SK-N-SH (cell line): ENCODE measurements at regions not wholly inside any gene's neighbourhood (a gene's known extent, or its start where the extent isn't known, plus 50 kb on each side); places are given as distances from the start of the nearest gene placed in this dataset.

Experiments
- CTCF ChIA-PET: fragments of 300-600, 350-600 bp; formaldehyde crosslinking; extraction: SDS; loops from one replicate; lab custom pipeline; 2021; lab: Yijun Ruan, JAX
- POLR2A ChIA-PET: fragments of 350-600 bp; sonication (Branson Sonifier 250); formaldehyde crosslinking; extraction: SDS; loops from one replicate; lab custom pipeline; 2020; ENCODE audit warnings: antibody characterized with exemption, inconsistent platforms; lab: Yijun Ruan, JAX
- DNase-seq: peaks from one replicate; pipeline ENCODE4 v3.0.0; 2012
- H2AFZ ChIP-seq: fragments of 200-600 bp; sonication (generic); 2 replicates; pipeline ENCODE4 v1.8.1; 2016; ENCODE audit warnings: antibody characterized with exemption, mild to moderate bottlenecking, low read depth
- H3F3A ChIP-seq: fragments of 200-600 bp; sonication (generic); replicated peaks from 2 replicates; pipeline ENCODE3; 2016; ENCODE audit warnings: antibody characterized with exemption, mild to moderate bottlenecking; ENCODE audit not compliant: insufficient read depth
- H3K27ac ChIP-seq, 2 experiments: fragments of 200-500 bp in 1 of 2; fragments of 200-600 bp in 1 of 2; sonication (Bioruptor generic) in 1 of 2; sonication (generic), shearing (Covaris generic) in 1 of 2; 2 replicates each; pipeline versions ENCODE4 v1.5.1 to v1.6.1; 2014 to 2016; ENCODE audit warnings: low read depth in 2 of 2, inconsistent platforms in 1 of 2, low read length in 1 of 2, mild to moderate bottlenecking in 1 of 2, mixed read lengths in 1 of 2
- H3K27me3 ChIP-seq: fragments of 200-600 bp; sonication (generic), shearing (Covaris generic); 2 replicates; pipeline ENCODE4 v1.6.1; 2016; ENCODE audit warnings: mixed run types; ENCODE audit not compliant: insufficient read depth
- H3K36me3 ChIP-seq, 2 experiments: fragments of 200-500 bp in 1 of 2; fragments of 200-600 bp in 1 of 2; sonication (Bioruptor generic) in 1 of 2; sonication (generic) in 1 of 2; replicated peaks in 1 of 2; 2 replicates each; pipeline versions ENCODE3 to v1.5.1; 2014 to 2016; ENCODE audit warnings: low read length in 1 of 2, mild to moderate bottlenecking in 1 of 2; ENCODE audit not compliant: insufficient read depth in 2 of 2, control insufficient read depth in 1 of 2
- H3K4me1 ChIP-seq, 2 experiments: fragments of 200-500 bp in 1 of 2; fragments of 200-600 bp in 1 of 2; sonication (Bioruptor generic) in 1 of 2; sonication (generic), shearing (Covaris generic) in 1 of 2; 2 replicates each; pipeline versions ENCODE4 v1.5.1 to v1.6.1; 2014 to 2016; ENCODE audit warnings: low read depth in 1 of 2, low read length in 1 of 2, mixed run types in 1 of 2; ENCODE audit not compliant: insufficient read depth in 2 of 2, control insufficient read depth in 1 of 2
- H3K4me2 ChIP-seq: fragments of 200-600 bp; sonication (generic), shearing (Covaris generic); 2 replicates; pipeline ENCODE4 v1.6.1; 2017; ENCODE audit warnings: mixed run types
- H3K4me3 ChIP-seq, 2 experiments: fragments of 200-500 bp in 1 of 2; fragments of 200-600 bp in 1 of 2; sonication (Bioruptor generic) in 1 of 2; sonication (generic), shearing (Covaris generic) in 1 of 2; 2 replicates each; pipeline versions ENCODE4 v1.5.1 to v1.8.1; 2014 to 2016; ENCODE audit warnings: low read depth in 2 of 2, inconsistent platforms in 1 of 2, low read length in 1 of 2, mild to moderate bottlenecking in 1 of 2, mixed read lengths in 1 of 2, moderate library complexity in 1 of 2
- H3K79me2 ChIP-seq: fragments of 200-600 bp; sonication (generic); 2 replicates; pipeline ENCODE4 v1.8.1; 2017; ENCODE audit warnings: mild to moderate bottlenecking; ENCODE audit not compliant: insufficient read depth
- H3K9ac ChIP-seq: fragments of 200-600 bp; sonication (generic); 2 replicates; pipeline ENCODE4 v1.6.1; 2017; ENCODE audit warnings: mixed run types
- H3K9me2 ChIP-seq: fragments of 200-600 bp; sonication (generic); 2 replicates; pipeline ENCODE4 v1.6.1; 2017; ENCODE audit warnings: mixed run types
- H3K9me3 ChIP-seq: fragments of 200-600 bp; sonication (generic); 2 replicates; pipeline ENCODE4 v1.6.1; 2017; ENCODE audit warnings: mixed run types, mild to moderate bottlenecking, moderate library complexity
- H4K20me1 ChIP-seq: fragments of 200-600 bp; sonication (generic); 2 replicates; pipeline ENCODE4 v1.6.1; 2017; ENCODE audit warnings: mild to moderate bottlenecking, mixed run types; ENCODE audit not compliant: insufficient read depth
- CHD2 ChIP-seq: fragments of 150-350 bp; IDR thresholded peaks from 2 replicates; pipeline ENCODE4 v1.6.1; 2018; ENCODE audit warnings: low read length; ENCODE audit not compliant: partially characterized antibody
- ELF1 ChIP-seq: IDR thresholded peaks from 2 replicates; pipeline ENCODE4 v1.4.0; 2012
- EP300 ChIP-seq, 2 experiments: IDR thresholded peaks; 2 replicates each; pipeline versions ENCODE4 v1.4.0 to v1.6.1; 2012; ENCODE audit warnings: borderline replicate concordance in 1 of 2, low read depth in 1 of 2, low read length in 1 of 2
- FOSL2 ChIP-seq: IDR thresholded peaks from 2 replicates; pipeline ENCODE4 v1.4.0; 2012; ENCODE audit warnings: low read depth, mild to moderate bottlenecking, moderate library complexity, borderline replicate concordance
- FOXM1 ChIP-seq: IDR thresholded peaks from 2 replicates; pipeline ENCODE4 v1.4.0; 2012; ENCODE audit warnings: low read depth, mild to moderate bottlenecking
- IRF3 ChIP-seq: fragments of 150-350 bp; IDR thresholded peaks from 2 replicates; pipeline ENCODE4 v1.6.1; 2016; ENCODE audit warnings: mild to moderate bottlenecking, low read depth, low read length
- MAX ChIP-seq: IDR thresholded peaks from 2 replicates; pipeline ENCODE4 v1.4.0; 2012; ENCODE audit warnings: low read depth
- MEF2A ChIP-seq: IDR thresholded peaks from 2 replicates; pipeline ENCODE4 v1.4.0; 2012; ENCODE audit warnings: low read depth, borderline replicate concordance
- MXI1 ChIP-seq: IDR thresholded peaks from 2 replicates; pipeline ENCODE4 v1.6.1; 2012; ENCODE audit warnings: mild to moderate bottlenecking, low read depth, low read length, improper control_type of control experiment
- NRF1 ChIP-seq: IDR thresholded peaks from 2 replicates; pipeline ENCODE4 v1.6.1; 2012; ENCODE audit warnings: low read depth, mild to moderate bottlenecking, low read length
- POLR2AphosphoS5 ChIP-seq: IDR thresholded peaks from 2 replicates; pipeline ENCODE4 v1.6.1; 2012; ENCODE audit warnings: low read depth, low read length
- RCOR1 ChIP-seq: fragments of 150-350 bp; IDR thresholded peaks from 2 replicates; pipeline ENCODE4 v1.6.1; 2017; ENCODE audit warnings: antibody characterized with exemption, low read length
- RFX5 ChIP-seq: IDR thresholded peaks from 2 replicates; pipeline ENCODE4 v1.6.1; 2012; ENCODE audit warnings: mild to moderate bottlenecking, improper control_type of control experiment, low read length
- RXRA ChIP-seq: IDR thresholded peaks from 2 replicates; pipeline ENCODE4 v1.4.0; 2012; ENCODE audit warnings: low read depth, mild to moderate bottlenecking, borderline replicate concordance
- SMC3 ChIP-seq: IDR thresholded peaks from 2 replicates; pipeline ENCODE4 v1.6.1; 2012; ENCODE audit warnings: low read depth, low read length, improper control_type of control experiment
- TCF12 ChIP-seq: IDR thresholded peaks from 2 replicates; pipeline ENCODE4 v1.4.0; 2012
- TEAD4 ChIP-seq: IDR thresholded peaks from 2 replicates; pipeline ENCODE4 v1.4.0; 2012; ENCODE audit warnings: mild to moderate bottlenecking, borderline replicate concordance; ENCODE audit not compliant: insufficient read depth
- USF1 ChIP-seq: IDR thresholded peaks from 2 replicates; pipeline ENCODE4 v1.4.0; 2012; ENCODE audit warnings: low read depth, borderline replicate concordance
- ZBTB33 ChIP-seq: IDR thresholded peaks from 2 replicates; pipeline ENCODE4 v1.4.0; 2012; ENCODE audit warnings: low read depth, borderline replicate concordance
- WGBS: methylation state at CpG from one replicate; pipeline ENCODE4 v1.1.6; 2017; ENCODE audit warnings: low lambda C conversion rate; 5-methylcytosine and 5-hydroxymethylcytosine counted together

- Histone ChIP-seq H3K79me2 (no peaks in the 10 kb centered on the region), H4K20me1 (no peaks in the 10 kb centered on the region), H3K27me3 (no peaks in the 10 kb centered on the region), H3K9me3 (no peaks in the 10 kb centered on the region), H3K36me3 (no peaks in the 10 kb centered on the region), H3K9ac (no peak overlapping the region), H3F3A (no peaks in the 10 kb centered on the region), H3K9me2 (no peaks in the 10 kb centered on the region), H2AFZ (no peak overlapping the region), H3K4me2 (no peak overlapping the region), H3K27ac (no peak overlapping the region), H3K4me3 (no peak overlapping the region), H3K4me1 (no peaks in the 10 kb centered on the region)
- POLR2A ChIA-PET, result no interaction called here
- 0% methylated on average over 2 of the region's 4 CpGs for WGBS
- DNase-seq, result no peak
- no peak for TF ChIP-seq RXRA
- no peak for TF ChIP-seq SMC3
- TF ChIP-seq TCF12, result no peak
- TF ChIP-seq CHD2, result no peak
- TF ChIP-seq POLR2AphosphoS5, result no peak
- TF ChIP-seq RFX5, result no peak
- TF ChIP-seq FOSL2, result no peak
- TF ChIP-seq ELF1, result no peak
- TF ChIP-seq MXI1, result no peak
- CTCF ChIA-PET, result no interaction called here
Observed at GRCh38 chr6:71556141-71556540, 267.5 kb downstream of the OGFRL1 start.

- no peaks in the 10 kb centered on the region for H3K79me2 ChIP-seq
- TF ChIP-seq ELF1, result no peak
- no peak for TF ChIP-seq MEF2A
- TF ChIP-seq EP300 (IDR thresholded peaks at IDR 0.05; ENCODE audit: borderline replicate concordance in 1 of 2, low read depth in 1 of 2, low read length in 1 of 2), result no peak
- no peak for TF ChIP-seq RFX5
- TF ChIP-seq USF1, result no peak
- no peak for TF ChIP-seq RCOR1
- TF ChIP-seq FOXM1, result no peak
- TF ChIP-seq, all 33 proteins: peak for 0
- H3K4me3 ChIP-seq, result no peak overlapping the region
- H3K4me2 ChIP-seq, result no peak overlapping the region
- no peaks in the 10 kb centered on the region for H3K4me1 ChIP-seq
- no peaks in the 10 kb centered on the region for H3K36me3 ChIP-seq
- no peak for DNase-seq
- H3K9me2 ChIP-seq, result no peaks in the 10 kb centered on the region
- ChIA-PET CTCF (no interaction called here), POLR2A (no interaction called here)
- 19% methylated on average over 1 of the region's 1 CpG for WGBS
- H2AFZ ChIP-seq, result no peak overlapping the region
- no peak overlapping the region for H3K27ac ChIP-seq
- no peaks in the 10 kb centered on the region for H3F3A ChIP-seq
- H4K20me1 ChIP-seq, result no peaks in the 10 kb centered on the region
- H3K9ac ChIP-seq, result no peak overlapping the region
- H3K9me3 ChIP-seq, result no peaks in the 10 kb centered on the region
- H3K27me3 ChIP-seq, result no peaks in the 10 kb centered on the region
Observed at GRCh38 chr6:71558974-71559373, 270.4 kb downstream of the OGFRL1 start.

GRCh38 chr6:71567562-71567961 is 279.0 kb downstream of the OGFRL1 start:
- H3K4me3 ChIP-seq, result no peak overlapping the region
- DNase-seq, result no peak
- H3K36me3 ChIP-seq, result no peaks in the 10 kb centered on the region
- no peaks in the 10 kb centered on the region for H3K79me2 ChIP-seq
- no peak overlapping the region for H3K27ac ChIP-seq
- H3K27me3 ChIP-seq, result no peaks in the 10 kb centered on the region
- no peaks in the 10 kb centered on the region for H3F3A ChIP-seq
- ChIA-PET CTCF (no interaction called here), POLR2A (no interaction called here)
- H3K9me2 ChIP-seq, result no peaks in the 10 kb centered on the region
- no peaks in the 10 kb centered on the region for H4K20me1 ChIP-seq
- no peak overlapping the region for H3K9ac ChIP-seq
- H3K9me3 ChIP-seq, result no peaks in the 10 kb centered on the region
- no peak overlapping the region for H2AFZ ChIP-seq
- H3K4me1 ChIP-seq, result no peaks in the 10 kb centered on the region
- H3K4me2 ChIP-seq, result no peak overlapping the region
- no peak for TF ChIP-seq MAX
- no peak for TF ChIP-seq RFX5
- no peak for TF ChIP-seq POLR2AphosphoS5
- no peak for TF ChIP-seq FOSL2
- no peak for TF ChIP-seq IRF3
- TF ChIP-seq TCF12, result no peak
- TF ChIP-seq EP300 (IDR thresholded peaks at IDR 0.05; ENCODE audit: borderline replicate concordance in 1 of 2, low read depth in 1 of 2, low read length in 1 of 2), result no peak
- TF ChIP-seq NRF1, result no peak
- TF ChIP-seq ZBTB33, result no peak
- no peak for TF ChIP-seq MEF2A
- no peak for TF ChIP-seq ELF1
- no peak for TF ChIP-seq RXRA
- TF ChIP-seq TEAD4, result no peak
- TF ChIP-seq CHD2, result no peak
